ENCODE measurements at regions not wholly inside any gene's neighbourhood (a gene's known extent, or its start where the extent isn't known, plus 50 kb on each side); places are given as distances from the start of the nearest gene placed in this dataset.

DNA sequence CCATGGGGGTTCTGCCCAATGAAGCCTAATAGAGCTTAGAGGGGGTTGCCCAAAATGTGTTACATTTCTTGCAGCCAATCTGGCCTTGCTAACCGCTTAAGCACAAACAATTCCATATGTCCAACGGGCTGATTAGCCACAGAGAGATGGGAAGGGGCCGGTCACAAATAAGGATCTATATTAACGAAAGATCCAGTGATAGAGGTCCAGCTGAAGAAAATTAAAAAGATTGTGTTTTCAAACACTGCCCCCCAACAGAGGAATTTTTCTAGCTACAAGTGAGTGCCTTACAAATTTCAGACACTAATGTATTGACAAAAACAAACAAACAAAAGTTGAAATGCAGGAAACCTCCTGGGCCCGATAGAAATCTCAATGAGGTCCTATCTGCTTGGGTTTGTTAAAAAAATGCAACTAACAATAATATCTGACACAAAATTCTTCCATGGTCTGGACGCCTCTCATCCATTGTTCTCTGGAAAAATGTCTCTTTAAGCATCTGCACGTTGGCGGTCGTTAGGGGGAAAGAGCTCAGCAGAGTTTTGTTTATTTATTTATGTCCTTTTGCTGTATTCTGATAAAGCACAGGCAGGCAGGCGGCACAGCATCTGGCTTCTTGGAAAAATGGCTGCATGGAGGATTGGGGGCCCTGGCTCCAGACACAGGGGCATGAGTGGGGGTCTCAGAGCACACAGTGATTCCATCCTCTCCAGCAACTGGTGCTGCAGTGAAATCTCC, 402.0 kb downstream of the RPS24 start:
- ChIA-PET POLR2A (no interaction called here), CTCF (interaction anchor here (1.4 kb wide), 1 partner anchor 13 kb away, joined by 3 read pairs; no protein-coding TSS in a partner anchor)
- no peak for TF ChIP-seq CTCF (IDR thresholded peaks at IDR 0.05; ENCODE audit: control extremely low read depth, extremely low read depth, low read depth, missing control alignments)

GRCh38 chr10:78436222-78436573, 402.5 kb downstream of the RPS24 start:
- no peak for DNase-seq (ENCODE audit: extremely low spot score)
- CTCF ChIA-PET, result interaction anchor here (1.4 kb wide), 1 partner anchor 13 kb away, joined by 3 read pairs; no protein-coding TSS in a partner anchor
- POLR2A ChIA-PET, result no interaction called here
- no peak for TF ChIP-seq CTCF (IDR thresholded peaks at IDR 0.05; ENCODE audit: control extremely low read depth, extremely low read depth, low read depth, missing control alignments)

More for the DNA sequence above, 402.0 kb downstream of the RPS24 start:
- no peak for DNase-seq (ENCODE audit: extremely low spot score)

- ChIA-PET CTCF (interaction anchor here (1.4 to 2.5 kb wide), 3 partner anchors 9 to 16 kb away, joined by 3 to 8 read pairs (median 5); no protein-coding TSS in a partner anchor), POLR2A (no interaction called here)
- DNase-seq (ENCODE audit: extremely low spot score), result no peak
- TF ChIP-seq CTCF (IDR thresholded peaks at IDR 0.05; ENCODE audit: control extremely low read depth, extremely low read depth, low read depth, missing control alignments), result no peak
Observed at GRCh38 chr10:78436706-78437406, 403.2 kb downstream of the RPS24 start.

- ChIA-PET POLR2A (no interaction called here), CTCF (interaction anchor here (1.1 to 2.5 kb wide), 3 partner anchors 9 to 15 kb away, joined by 3 to 8 read pairs (median 5); no protein-coding TSS in a partner anchor)
- no peak for DNase-seq (ENCODE audit: extremely low spot score)
- no peak for TF ChIP-seq CTCF (IDR thresholded peaks at IDR 0.05; ENCODE audit: control extremely low read depth, extremely low read depth, low read depth, missing control alignments)
Observed at GRCh38 chr10:78437407-78437768, 403.7 kb downstream of the RPS24 start.

DNA sequence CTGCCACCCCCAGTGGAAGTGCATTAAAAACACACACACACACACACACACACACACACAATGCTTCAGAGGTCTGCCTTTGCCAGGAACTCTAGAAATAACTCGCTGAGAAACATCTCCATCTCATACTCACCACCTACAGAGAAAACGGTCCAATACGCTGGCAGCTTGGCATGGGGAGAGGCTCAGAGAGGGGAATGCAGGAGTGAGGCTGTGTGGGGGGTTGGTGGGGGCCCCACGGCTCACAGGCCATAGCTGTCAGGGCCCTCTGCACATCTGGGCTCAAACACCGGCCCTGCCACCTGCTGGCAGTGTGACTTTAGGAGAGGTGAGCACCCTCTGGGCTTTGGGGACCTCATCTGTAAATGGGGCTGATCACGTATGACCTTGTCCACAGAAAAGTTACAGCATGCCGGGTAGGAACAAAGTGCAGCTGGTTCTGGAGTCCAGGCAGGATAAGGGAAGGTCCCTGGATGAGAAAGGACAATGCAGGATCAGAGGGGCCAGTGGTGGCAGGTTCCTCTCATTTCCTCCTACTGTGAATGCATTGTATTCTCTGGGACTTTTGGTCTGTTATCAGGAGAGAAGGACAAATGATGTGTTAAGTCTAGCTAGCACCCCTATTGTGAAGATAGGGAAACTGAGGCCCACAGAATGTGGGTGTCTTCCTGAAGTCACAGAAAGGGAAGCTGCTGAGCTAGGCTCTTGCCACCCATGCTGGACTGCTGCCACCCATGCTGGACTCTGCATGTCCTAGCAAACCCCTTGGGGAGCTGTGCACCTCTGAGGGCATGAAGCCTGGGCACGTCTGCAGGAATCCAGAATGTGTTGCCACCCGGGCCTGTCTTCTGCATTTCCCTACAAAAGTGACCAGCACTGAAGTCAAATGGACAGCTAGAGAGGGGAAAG, 404.6 kb downstream of the RPS24 start:
- TF ChIP-seq CTCF (IDR thresholded peaks at IDR 0.05; ENCODE audit: control extremely low read depth, extremely low read depth, low read depth, missing control alignments), result no peak
- DNase-seq (ENCODE audit: extremely low spot score), result no peak
- ChIA-PET POLR2A (no interaction called here), CTCF (interaction anchor here (1.1 to 2.5 kb wide), 3 partner anchors 10 to 15 kb away, joined by 3 to 8 read pairs (median 5); no protein-coding TSS in a partner anchor)

Measured in GM10248 (cell line).